ENCODE measurements at regions not wholly inside any gene's neighbourhood (a gene's known extent, or its start where the extent isn't known, plus 50 kb on each side); places are given as distances from the start of the nearest gene placed in this dataset.
A peak's percentile ranks its signal among the peaks of the same experiment; 100 is the strongest.

GRCh38 chr12:18794000-18794399, 56.1 kb downstream of the CAPZA3 start:
- Mint-ChIP-seq H3K9me3 (no peaks in the 10 kb centered on the region), H3K4me3 (no peak overlapping the region), H3K27me3 (ENCODE audit: low read depth) (no peaks in the 10 kb centered on the region), H3K27ac (ENCODE audit: unreplicated experiment) (no peak overlapping the region), H3K4me1 (peaks cover 6% of the 10 kb centered on the region), H3K36me3 (ENCODE audit: low read depth) (no peaks in the 10 kb centered on the region)
- no peak for TF ChIP-seq CTCF (conservative IDR thresholded peaks at IDR 0.05)
- DNase-seq (ENCODE audit: low read depth, low spot score) = no peak

- Mint-ChIP-seq H3K27me3 (ENCODE audit: low read depth) (no peaks in the 10 kb centered on the region), H3K27ac (ENCODE audit: unreplicated experiment) (no peak overlapping the region), H3K4me3 (no peak overlapping the region), H3K9me3 (no peaks in the 10 kb centered on the region), H3K36me3 (ENCODE audit: low read depth) (no peaks in the 10 kb centered on the region), H3K4me1 (peaks cover 6% of the 10 kb centered on the region)
- TF ChIP-seq CTCF (conservative IDR thresholded peaks at IDR 0.05) = no peak
- DNase-seq (ENCODE audit: low read depth, low spot score) = no peak
Observed at GRCh38 chr12:18797604-18798003, 59.7 kb downstream of the CAPZA3 start.

GRCh38 chr12:18798535-18799361, 60.8 kb downstream of the CAPZA3 start:
- H3K4me3 Mint-ChIP-seq = no peak overlapping the region
- H3K4me1 Mint-ChIP-seq = peaks cover 6% of the 10 kb centered on the region
- no peak for DNase-seq (ENCODE audit: low read depth, low spot score)
- no peaks in the 10 kb centered on the region for H3K9me3 Mint-ChIP-seq
- no peaks in the 10 kb centered on the region for H3K36me3 Mint-ChIP-seq (ENCODE audit: low read depth)
- no peaks in the 10 kb centered on the region for H3K27me3 Mint-ChIP-seq (ENCODE audit: low read depth)
- peak overlapping the region; percentile 62 for H3K27ac Mint-ChIP-seq (ENCODE audit: unreplicated experiment)
- no peak for TF ChIP-seq CTCF (conservative IDR thresholded peaks at IDR 0.05)

- H3K27ac Mint-ChIP-seq (ENCODE audit: unreplicated experiment) = no peak overlapping the region
- no peak for TF ChIP-seq CTCF (conservative IDR thresholded peaks at IDR 0.05)
Observed at GRCh38 chr12:18799561-18799960, 61.6 kb downstream of the CAPZA3 start.

GRCh38 chr12:18805516-18806248, 67.8 kb downstream of the CAPZA3 start:
- Mint-ChIP-seq H3K4me3 (no peak overlapping the region), H3K27ac (ENCODE audit: unreplicated experiment) (no peak overlapping the region), H3K9me3 (peaks cover 3% of the 10 kb centered on the region), H3K36me3 (ENCODE audit: low read depth) (no peaks in the 10 kb centered on the region), H3K27me3 (ENCODE audit: low read depth) (no peaks in the 10 kb centered on the region), H3K4me1 (no peaks in the 10 kb centered on the region)
- no peak for DNase-seq (ENCODE audit: low read depth, low spot score)
- TF ChIP-seq CTCF (conservative IDR thresholded peaks at IDR 0.05) = no peak

More at GRCh38 chr12:18799561-18799960, 61.6 kb downstream of the CAPZA3 start:
- H3K36me3 Mint-ChIP-seq (ENCODE audit: low read depth) = no peaks in the 10 kb centered on the region
- DNase-seq (ENCODE audit: low read depth, low spot score) = no peak
- no peaks in the 10 kb centered on the region for H3K27me3 Mint-ChIP-seq (ENCODE audit: low read depth)
- peaks cover 6% of the 10 kb centered on the region for H3K4me1 Mint-ChIP-seq
- no peak overlapping the region for H3K4me3 Mint-ChIP-seq
- H3K9me3 Mint-ChIP-seq = no peaks in the 10 kb centered on the region

All from neural crest cell (in vitro differentiated cells).